OCI-LY7 (cell line): ENCODE measurements at regions not wholly inside any gene's neighbourhood (a gene's known extent, or its start where the extent isn't known, plus 50 kb on each side); places are given as distances from the start of the nearest gene placed in this dataset.

Experiments used
- BruUV-seq: library from RNA; stranded (reverse); fragments of 400-500 nt; replicated peaks from 2 replicates; lab custom pipeline; 2021; lab: Mats Ljungman, UMichigan
- CTCF ChIA-PET: fragments of 300-600 bp; sonication (Branson Sonifier 250); formaldehyde crosslinking; loops from one replicate; lab custom pipeline; 2022; ENCODE audit warnings: antibody characterized with exemption; ENCODE audit not compliant: unreplicated experiment; lab: Charles Lee
- POLR2A ChIA-PET: fragments of 300-600 bp; sonication (Branson Sonifier 250); formaldehyde crosslinking; loops from one replicate; lab custom pipeline; 2022; ENCODE audit warnings: antibody characterized with exemption; lab: Charles Lee
- DNase-seq: peaks from one replicate; pipeline ENCODE4 v3.0.0-alpha.2; 2015; ENCODE audit warnings: low spot score
- H2AFZ ChIP-seq: fragments of 200-600 bp; sonication (generic), shearing (Covaris generic); 2 replicates; pipeline ENCODE4 v1.6.1; 2014; ENCODE audit warnings: mild to moderate bottlenecking, antibody characterized with exemption, low read length, moderate library complexity
- H3K27ac ChIP-seq: fragments of 200-600 bp; sonication (generic); 2 replicates; pipeline ENCODE4 v1.5.1; 2014; ENCODE audit warnings: mixed run types, low read depth, mild to moderate bottlenecking, moderate library complexity, low read length, inconsistent platforms; ENCODE audit not compliant: poor library complexity, severe bottlenecking
- H3K36me3 ChIP-seq: fragments of 200-600 bp; sonication (generic); 2 replicates; pipeline ENCODE4 v1.6.1; 2014; ENCODE audit warnings: mild to moderate bottlenecking, antibody characterized with exemption, low read length, moderate library complexity, mixed read lengths; ENCODE audit not compliant: insufficient read depth
- H3K4me1 ChIP-seq: fragments of 200-600 bp; sonication (generic); 2 replicates; pipeline ENCODE4 v1.5.1; 2014; ENCODE audit warnings: mild to moderate bottlenecking, low read length; ENCODE audit not compliant: insufficient read depth, poor library complexity, severe bottlenecking
- H3K4me2 ChIP-seq: fragments of 200-600 bp; sonication (generic); 2 replicates; pipeline ENCODE4 v1.6.1; 2014; ENCODE audit warnings: mild to moderate bottlenecking, low read length
- H3K4me3 ChIP-seq: fragments of 200-600 bp; sonication (generic); 2 replicates; pipeline ENCODE4 v1.5.1; 2014; ENCODE audit warnings: mild to moderate bottlenecking, low read depth, low read length; ENCODE audit not compliant: poor library complexity, severe bottlenecking
- H3K79me2 ChIP-seq: fragments of 200-600 bp; sonication (generic); 2 replicates; pipeline ENCODE4 v1.6.1; 2016; ENCODE audit warnings: low read depth, mild to moderate bottlenecking, low read length, moderate library complexity, mixed read lengths; ENCODE audit not compliant: insufficient read depth
- H3K9me2 ChIP-seq: fragments of 200-600 bp; sonication (generic); 2 replicates; pipeline ENCODE4 v1.6.1; 2016; ENCODE audit warnings: mild to moderate bottlenecking, low read length, mixed read lengths; ENCODE audit not compliant: insufficient read depth
- H3K9me3 ChIP-seq: fragments of 200-600 bp; sonication (generic); 2 replicates; pipeline ENCODE4 v1.6.1; 2014; ENCODE audit warnings: mild to moderate bottlenecking, mixed run types, low read length, mixed read lengths
- H4K20me1 ChIP-seq: fragments of 200-600 bp; sonication (generic); 2 replicates; pipeline ENCODE4 v1.6.1; 2014; ENCODE audit warnings: mild to moderate bottlenecking, antibody characterized with exemption, low read length, moderate library complexity, mixed read lengths; ENCODE audit not compliant: insufficient read depth
- CTCF ChIP-seq: fragments of 200-600 bp; sonication (generic); conservative IDR thresholded peaks from 2 replicates; pipeline ENCODE4 v1.5.1; 2014; ENCODE audit warnings: mild to moderate bottlenecking, antibody characterized with exemption, low read length, moderate library complexity, mixed read lengths
- EZH2phosphoT487 ChIP-seq: fragments of 200-600 bp; sonication (generic); IDR thresholded peaks from 2 replicates; pipeline ENCODE4 v1.6.1; 2018; ENCODE audit warnings: low read depth, borderline replicate concordance, mild to moderate bottlenecking, mixed run types, antibody characterized with exemption, low read length, moderate library complexity, mixed read lengths
- intact Hi-C: fragments of 100-400 bp; cut with micrococcal nuclease; formaldehyde crosslinking; loops from one replicate; pipeline ENCODE4 v1.10.0; 2022; ENCODE audit not compliant: unreplicated experiment

GRCh38 chr18:49672853-49673252, 111.0 kb downstream of the LIPG start:
- Histone ChIP-seq H3K9me3 (no peaks in the 10 kb centered on the region), H3K4me3 (no peak overlapping the region), H3K79me2 (no peaks in the 10 kb centered on the region), H3K4me2 (no peak overlapping the region), H3K27ac (no peak overlapping the region), H3K4me1 (no peaks in the 10 kb centered on the region), H2AFZ (no peak overlapping the region), H3K9me2 (no peaks in the 10 kb centered on the region), H4K20me1 (no peaks in the 10 kb centered on the region), H3K36me3 (no peaks in the 10 kb centered on the region)
- POLR2A ChIA-PET, result no interaction called here
- no peak for DNase-seq
- no TSS peak for BruUV-seq
- CTCF ChIA-PET, result no interaction called here
- intact Hi-C loops, result no loop called here
- TF ChIP-seq EZH2phosphoT487, result no peak
- no peak for TF ChIP-seq CTCF

- Histone ChIP-seq H3K9me3 (no peaks in the 10 kb centered on the region), H3K36me3 (no peaks in the 10 kb centered on the region), H3K79me2 (no peaks in the 10 kb centered on the region), H3K27ac (no peak overlapping the region), H3K9me2 (no peaks in the 10 kb centered on the region), H3K4me2 (no peak overlapping the region), H2AFZ (no peak overlapping the region), H3K4me1 (no peaks in the 10 kb centered on the region), H3K4me3 (no peak overlapping the region), H4K20me1 (no peaks in the 10 kb centered on the region)
- CTCF ChIA-PET, result no interaction called here
- TF ChIP-seq CTCF (no peak), EZH2phosphoT487 (no peak)
- POLR2A ChIA-PET, result no interaction called here
- intact Hi-C loops, result no loop called here
- no peak for DNase-seq
- no TSS peak for BruUV-seq
Measured at GRCh38 chr18:49669403-49669802, 107.5 kb downstream of the LIPG start.

GRCh38 chr18:49668574-49669275, 106.9 kb downstream of the LIPG start:
- Histone ChIP-seq H3K36me3 (no peaks in the 10 kb centered on the region), H3K79me2 (no peaks in the 10 kb centered on the region), H3K4me3 (no peak overlapping the region), H3K9me2 (no peaks in the 10 kb centered on the region), H3K4me2 (no peak overlapping the region), H3K27ac (no peak overlapping the region), H4K20me1 (no peaks in the 10 kb centered on the region), H3K4me1 (no peaks in the 10 kb centered on the region), H3K9me3 (no peaks in the 10 kb centered on the region), H2AFZ (no peak overlapping the region)
- TF ChIP-seq EZH2phosphoT487 (no peak), CTCF (no peak)
- BruUV-seq, result no TSS peak
- no peak for DNase-seq
- intact Hi-C loops, result no loop called here
- ChIA-PET CTCF (no interaction called here), POLR2A (no interaction called here)
